Spleen (tissue), 7 donors: ENCODE measurements at regions not wholly inside any gene's neighbourhood (a gene's known extent, or its start where the extent isn't known, plus 50 kb on each side); places are given as distances from the start of the nearest gene placed in this dataset.
"Not testable (repeated sequence)": the region's sequence is repeated elsewhere in the genome, so short reads cannot be mapped to it uniquely, and the experiment has no call there.

Source experiments
- POLR2A ChIP-seq, 3 donors: fragments of 450-650 bp; IDR thresholded peaks; one replicate each; pipeline ENCODE4 v1.5.1; 2017; ENCODE audit warnings: antibody characterized with exemption in 3 of 3, mild to moderate bottlenecking in 1 of 3
- POLR2AphosphoS5 ChIP-seq, 3 donors: sonication (generic); formaldehyde crosslinking; IDR thresholded peaks; one replicate each; pipeline ENCODE4 v1.5.1; 2017; ENCODE audit warnings: antibody characterized with exemption in 3 of 3
- TF ChIP-seq, protein P1 (sequence below), 11 experiments: fragments of 200-600 bp in 7 of 11; fragments of 450-650 bp in 4 of 11; sonication (generic) in 4 of 11; IDR thresholded peaks in 8 of 11; conservative IDR thresholded peaks in 3 of 11; 1 replicate in 7 of 11; 2 replicates in 4 of 11; pipeline versions ENCODE4 v1.4.0 to v1.8.0; 2016 to 2021; ENCODE audit warnings: antibody characterized with exemption in 11 of 11, inconsistent platforms in 4 of 11, mild to moderate bottlenecking in 1 of 11
- donor health status: DM: no; HTN: no; CAD: no; lungs with moderate emphysema.
- donor health status: DM: no; HTN: no; CAD: no.
- donor health status: DM: no; HTN: no; CAD: no.

DNA sequence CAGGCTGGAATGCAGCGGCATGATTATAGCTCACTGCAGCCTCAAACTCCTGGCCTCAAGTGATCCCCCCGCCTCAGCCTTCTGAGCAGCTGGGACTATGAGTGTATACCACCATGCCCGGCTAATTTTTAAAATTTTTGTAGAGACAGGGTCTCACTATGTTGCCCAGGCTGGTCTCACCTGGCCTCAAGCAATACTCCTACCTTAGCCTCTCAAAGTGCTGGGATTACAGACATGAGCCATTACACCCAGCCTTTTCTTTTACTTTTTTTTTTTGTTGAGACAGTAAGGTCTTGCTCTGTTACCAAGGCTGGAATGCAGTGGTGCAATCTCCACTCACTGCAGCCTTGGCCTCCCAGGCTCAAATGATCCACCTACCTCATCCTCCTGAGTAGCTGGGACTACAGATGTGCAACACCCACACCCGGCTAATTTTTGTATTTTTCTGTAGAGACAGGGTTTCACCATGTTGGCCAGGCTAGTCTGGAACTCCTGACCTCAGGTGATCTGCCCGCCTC is 155.5 kb downstream of the IGLL1 start:
- TF ChIP-seq, protein P1, sequence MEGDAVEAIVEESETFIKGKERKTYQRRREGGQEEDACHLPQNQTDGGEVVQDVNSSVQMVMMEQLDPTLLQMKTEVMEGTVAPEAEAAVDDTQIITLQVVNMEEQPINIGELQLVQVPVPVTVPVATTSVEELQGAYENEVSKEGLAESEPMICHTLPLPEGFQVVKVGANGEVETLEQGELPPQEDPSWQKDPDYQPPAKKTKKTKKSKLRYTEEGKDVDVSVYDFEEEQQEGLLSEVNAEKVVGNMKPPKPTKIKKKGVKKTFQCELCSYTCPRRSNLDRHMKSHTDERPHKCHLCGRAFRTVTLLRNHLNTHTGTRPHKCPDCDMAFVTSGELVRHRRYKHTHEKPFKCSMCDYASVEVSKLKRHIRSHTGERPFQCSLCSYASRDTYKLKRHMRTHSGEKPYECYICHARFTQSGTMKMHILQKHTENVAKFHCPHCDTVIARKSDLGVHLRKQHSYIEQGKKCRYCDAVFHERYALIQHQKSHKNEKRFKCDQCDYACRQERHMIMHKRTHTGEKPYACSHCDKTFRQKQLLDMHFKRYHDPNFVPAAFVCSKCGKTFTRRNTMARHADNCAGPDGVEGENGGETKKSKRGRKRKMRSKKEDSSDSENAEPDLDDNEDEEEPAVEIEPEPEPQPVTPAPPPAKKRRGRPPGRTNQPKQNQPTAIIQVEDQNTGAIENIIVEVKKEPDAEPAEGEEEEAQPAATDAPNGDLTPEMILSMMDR (IDR thresholded peaks at IDR 0.05 in 8 of 11, conservative IDR thresholded peaks at IDR 0.05 in 3 of 11): not testable (repeated sequence)
- TF ChIP-seq POLR2AphosphoS5, POLR2A (IDR thresholded peaks at IDR 0.05): not testable (repeated sequence)
